Panc1 (cell line): ENCODE measurements at regions not wholly inside any gene's neighbourhood (a gene's known extent, or its start where the extent isn't known, plus 50 kb on each side); places are given as distances from the start of the nearest gene placed in this dataset.

ENCODE experiments used
- ATAC-seq: fragments of 200-7000 bp; cut with Tn5 transposase; 2 replicates; pipeline ENCODE4 v1.9.1; 2020; ENCODE audit warnings: mild to moderate bottlenecking, moderate library complexity
- BruUV-seq: library from RNA; stranded (reverse); fragments of 400-500 nt; replicated peaks from 2 replicates; lab custom pipeline; 2021; lab: Mats Ljungman, UMichigan
- CTCF ChIA-PET: fragments of 300-600 bp; sonication (Branson Sonifier 250); formaldehyde crosslinking; loops from one replicate; lab custom pipeline; 2022; ENCODE audit warnings: antibody characterized with exemption; lab: Charles Lee
- POLR2A ChIA-PET: fragments of 300-600 bp; sonication (Branson Sonifier 250); formaldehyde crosslinking; loops from one replicate; lab custom pipeline; 2022; ENCODE audit warnings: antibody characterized with exemption; lab: Charles Lee
- DNase-seq: peaks from one replicate; pipeline ENCODE4 v3.0.0-alpha.2; 2010; ENCODE audit warnings: low read depth, low spot score
- H3K27ac ChIP-seq: 2 replicates; pipeline ENCODE4 v1.5.1; 2011; ENCODE audit warnings: mild to moderate bottlenecking, low read length, inconsistent platforms
- H3K27me3 ChIP-seq: fragments of 200-500 bp; sonication (Bioruptor generic); 2 replicates; pipeline ENCODE4 v1.6.0; 2014; ENCODE audit warnings: low read length, inconsistent platforms; ENCODE audit not compliant: control insufficient read depth, insufficient read depth
- H3K36me3 ChIP-seq: fragments of 200-500 bp; sonication (Bioruptor generic); 2 replicates; pipeline ENCODE4 v1.5.1; 2014; ENCODE audit warnings: inconsistent platforms, mild to moderate bottlenecking, low read length, moderate library complexity; ENCODE audit not compliant: control insufficient read depth, insufficient read depth
- H3K4me1 ChIP-seq: 2 replicates; pipeline ENCODE4 v1.5.1; 2011; ENCODE audit warnings: inconsistent platforms, mild to moderate bottlenecking, low read length, moderate library complexity; ENCODE audit not compliant: control insufficient read depth, insufficient read depth
- H3K4me3 ChIP-seq, 2 experiments: 2 replicates each; pipeline ENCODE4 v1.5.1; 2011 to 2012; ENCODE audit warnings: low read depth in 2 of 2, low read length in 2 of 2, mild to moderate bottlenecking in 2 of 2, inconsistent platforms in 1 of 2, moderate library complexity in 1 of 2
- H3K9me3 ChIP-seq: fragments of 200-500 bp; sonication (Bioruptor generic); 2 replicates; pipeline ENCODE4 v1.5.1; 2014; ENCODE audit warnings: low read depth, mild to moderate bottlenecking, inconsistent platforms, low read length, moderate library complexity; ENCODE audit not compliant: control insufficient read depth, insufficient read depth
- CTCF ChIP-seq: fragments of 450-650 bp; IDR thresholded peaks from 2 replicates; pipeline ENCODE4 v1.5.1; 2017; ENCODE audit warnings: mild to moderate bottlenecking
- POLR2AphosphoS5 ChIP-seq: IDR thresholded peaks from 2 replicates; pipeline ENCODE4 v1.6.1; 2012; ENCODE audit warnings: mild to moderate bottlenecking, low read depth, low read length, moderate library complexity
- REST ChIP-seq, 2 experiments: IDR thresholded peaks; 2 replicates each; pipeline ENCODE4 v1.6.1; 2011 to 2012; ENCODE audit warnings: low read depth in 2 of 2, control low read depth in 1 of 2, low read length in 1 of 2, mild to moderate bottlenecking in 1 of 2, moderate library complexity in 1 of 2; ENCODE audit not compliant: insufficient read depth in 1 of 2
- SIN3A ChIP-seq: IDR thresholded peaks from 2 replicates; pipeline ENCODE4 v1.6.1; 2012; ENCODE audit warnings: low read depth, mild to moderate bottlenecking, low read length, moderate library complexity, borderline replicate concordance; ENCODE audit not compliant: insufficient read depth
- TCF7L2 ChIP-seq: IDR thresholded peaks from 2 replicates; pipeline ENCODE4 v1.6.1; 2011; ENCODE audit warnings: mild to moderate bottlenecking, low read depth, low read length, inconsistent platforms
- in situ Hi-C: cut with HindIII; loops from 2 replicates; pipeline ENCODE4 v1.10.0; 2016; ENCODE audit warnings: low sequenced_read_pairs, low pct_unique_long_range_greater_than_20kb
- intact Hi-C: fragments of 100-400 bp; cut with micrococcal nuclease; formaldehyde crosslinking; loops from one replicate; pipeline ENCODE4 v1.10.0; 2022; ENCODE audit not compliant: unreplicated experiment

DNA sequence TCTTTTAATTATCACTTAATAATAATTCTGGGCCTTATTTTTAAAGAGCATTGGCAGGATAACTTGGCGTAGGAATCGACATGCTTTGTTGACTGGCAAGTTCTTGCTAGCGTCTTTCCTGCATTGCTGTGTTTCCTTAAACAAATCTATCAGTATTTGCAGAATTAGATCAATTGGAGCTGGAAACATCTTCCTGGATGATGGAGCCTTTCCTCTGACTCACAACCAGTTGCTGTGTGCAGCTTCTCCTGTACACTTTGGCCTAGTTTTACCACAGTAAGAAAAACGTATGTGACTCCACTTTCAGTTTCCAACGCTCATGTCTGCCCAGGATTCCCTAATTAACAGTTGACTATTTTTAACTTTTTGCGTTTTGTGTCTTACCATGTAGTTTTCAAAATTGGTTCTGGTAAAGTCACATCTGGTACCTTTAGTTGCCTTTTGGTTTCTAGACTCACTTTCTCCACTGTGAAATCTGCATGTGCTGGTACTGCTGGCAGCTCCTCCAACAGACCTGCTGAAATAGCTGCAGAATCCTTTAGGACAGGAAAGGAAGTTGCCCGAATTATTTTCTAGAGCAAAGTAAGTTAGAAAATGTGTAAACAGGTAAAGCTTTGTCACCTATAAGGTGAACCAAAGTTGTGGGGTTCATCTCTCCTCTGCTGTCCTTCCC lies 553.2 kb upstream of the FAT1 start:
- DNase-seq = no peak
- Histone ChIP-seq H3K27ac (no peak overlapping the region), H3K4me3 (peak overlapping the region in 1 of 2 experiments; percentile 18; a peak in 1 of 4 replicates), H3K4me1 (no peaks in the 10 kb centered on the region), H3K36me3 (no peaks in the 10 kb centered on the region), H3K9me3 (no peaks in the 10 kb centered on the region), H3K27me3 (no peaks in the 10 kb centered on the region)
- no peak for ATAC-seq
- intact Hi-C loops = no loop called here
- ChIA-PET CTCF (no interaction called here), POLR2A (no interaction called here)
- in situ Hi-C loops = no loop called here
- TF ChIP-seq POLR2AphosphoS5 = no peak
- no peak for TF ChIP-seq REST (IDR thresholded peaks at IDR 0.05; ENCODE audit: insufficient read depth in 1 of 2, low read depth in 2 of 2, low read length in 1 of 2)
- TF ChIP-seq SIN3A = no peak
- TF ChIP-seq CTCF = no peak
- TF ChIP-seq TCF7L2 = no peak
- BruUV-seq = no TSS peak

DNA sequence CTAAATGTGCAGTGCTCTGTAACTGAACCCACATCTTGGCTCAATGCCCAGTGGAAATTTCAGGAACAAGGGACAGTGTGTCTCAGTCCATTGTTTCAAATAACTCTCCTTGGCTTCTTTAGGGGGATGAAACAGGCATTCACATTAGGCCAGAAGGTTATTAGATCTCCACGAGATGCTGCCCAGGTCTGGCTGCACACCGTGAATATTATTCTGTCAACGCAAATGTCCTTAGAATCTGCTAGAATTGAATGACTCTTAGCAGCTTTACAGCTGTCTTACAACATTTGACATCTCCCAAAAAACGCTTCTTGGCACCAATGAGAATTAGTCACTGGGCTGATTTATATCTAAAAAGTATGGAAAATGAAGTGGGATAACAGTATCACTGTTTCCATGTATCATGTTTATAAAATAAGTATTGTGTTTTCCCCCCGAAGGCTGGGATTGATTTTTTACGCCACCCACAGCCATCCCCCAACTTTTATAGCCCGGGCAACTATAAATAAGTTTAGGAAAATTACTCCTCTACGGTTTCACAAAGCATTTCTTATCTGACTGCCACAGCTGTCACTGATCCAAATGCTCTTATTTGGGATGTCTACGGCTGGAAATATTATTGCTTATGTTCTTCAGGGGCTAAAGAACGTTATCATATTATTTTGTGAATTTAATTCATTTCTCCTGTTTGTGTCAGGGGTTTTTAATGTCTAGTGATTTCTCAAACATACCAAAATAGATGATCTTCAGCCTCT lies 559.7 kb upstream of the FAT1 start:
- BruUV-seq = no TSS peak
- Histone ChIP-seq H3K4me3 (no peak overlapping the region), H3K27me3 (no peaks in the 10 kb centered on the region), H3K4me1 (no peaks in the 10 kb centered on the region), H3K9me3 (no peaks in the 10 kb centered on the region), H3K27ac (no peak overlapping the region), H3K36me3 (no peaks in the 10 kb centered on the region)
- TF ChIP-seq CTCF = no peak
- TF ChIP-seq TCF7L2 = no peak
- TF ChIP-seq REST (IDR thresholded peaks at IDR 0.05; ENCODE audit: insufficient read depth in 1 of 2, low read depth in 2 of 2, low read length in 1 of 2) = no peak
- TF ChIP-seq POLR2AphosphoS5 = no peak
- TF ChIP-seq SIN3A = no peak
- in situ Hi-C loops (no loop called here), intact Hi-C loops (no loop called here)
- no peak for DNase-seq
- POLR2A ChIA-PET = no interaction called here
- CTCF ChIA-PET = no interaction called here
- no peak for ATAC-seq
